ENCODE measurements at regions not wholly inside any gene's neighbourhood (a gene's known extent, or its start where the extent isn't known, plus 50 kb on each side); places are given as distances from the start of the nearest gene placed in this dataset.

- TF ChIP-seq CTCF (IDR thresholded peaks at IDR 0.05; ENCODE audit: control extremely low read depth in 1 of 3, insufficient read depth in 1 of 3, low read depth in 1 of 3, low read length in 3 of 3) (no peak), NANOG (IDR thresholded peaks at IDR 0.05; ENCODE audit: insufficient read depth, low read depth, low read length, poor library complexity, severe bottlenecking) (no peak), E2F6 (IDR thresholded peaks at IDR 0.05) (no peak), EZH2 (IDR thresholded peaks at IDR 0.05; ENCODE audit: low read depth, low read length, severe bottlenecking) (no peak)
Observed at GRCh38 chr6:12353731-12354130, 63.6 kb downstream of the EDN1 start (continued).

Measured in H1 (cell line).